Liver (tissue), 8 donors: ENCODE measurements at regions not wholly inside any gene's neighbourhood (a gene's known extent, or its start where the extent isn't known, plus 50 kb on each side); places are given as distances from the start of the nearest gene placed in this dataset.

Experiments used
- DNase-seq: peaks from one replicate; pipeline ENCODE4 v3.0.0-alpha.2; 2017; ENCODE audit warnings: low spot score
- H3K27ac ChIP-seq, 2 donors: one replicate each; pipeline ENCODE4 v1.7.0; 2013; ENCODE audit warnings: inconsistent platforms in 2 of 2, low read length in 2 of 2, control low read depth in 1 of 2, low read depth in 1 of 2, mild to moderate bottlenecking in 1 of 2
- H3K27me3 ChIP-seq, 4 donors: one replicate each; pipeline versions ENCODE4 v1.6.1 to v1.7.0; 2013; ENCODE audit warnings: low read length in 3 of 4, inconsistent platforms in 1 of 4, mild to moderate bottlenecking in 1 of 4, moderate library complexity in 1 of 4; ENCODE audit not compliant: control insufficient read depth in 4 of 4, insufficient read depth in 4 of 4
- H3K36me3 ChIP-seq, 4 donors: one replicate each; pipeline versions ENCODE4 v1.6.1 to v1.7.0; 2013; ENCODE audit warnings: low read length in 3 of 4, mild to moderate bottlenecking in 3 of 4, low read depth in 1 of 4, moderate library complexity in 1 of 4; ENCODE audit not compliant: control insufficient read depth in 4 of 4, insufficient read depth in 3 of 4
- H3K4me1 ChIP-seq, 4 donors: one replicate each; pipeline versions ENCODE4 v1.6.1 to v1.7.0; 2013; ENCODE audit warnings: low read length in 3 of 4, mild to moderate bottlenecking in 3 of 4, moderate library complexity in 1 of 4; ENCODE audit not compliant: control insufficient read depth in 4 of 4, insufficient read depth in 4 of 4
- H3K4me3 ChIP-seq, 3 donors: one replicate each; pipeline versions ENCODE4 v1.6.1 to v1.7.0; 2013; ENCODE audit warnings: low read length in 3 of 3, control low read depth in 1 of 3, low read depth in 1 of 3, mild to moderate bottlenecking in 1 of 3
- H3K9ac ChIP-seq, 2 donors: one replicate each; pipeline ENCODE4 v1.7.0; 2013; ENCODE audit warnings: low read length in 2 of 2, mild to moderate bottlenecking in 2 of 2, moderate library complexity in 2 of 2, control low read depth in 1 of 2, low read depth in 1 of 2
- H3K9me3 ChIP-seq, 4 donors: one replicate each; pipeline versions ENCODE4 v1.6.1 to v1.7.0; 2013; ENCODE audit warnings: low read length in 3 of 4; ENCODE audit not compliant: control insufficient read depth in 4 of 4
- EGR1 ChIP-seq, 2 donors: IDR thresholded peaks; 2 replicates each; pipeline ENCODE4 v1.6.1; 2016 to 2018; ENCODE audit warnings: antibody characterized with exemption in 2 of 2, low read depth in 2 of 2
- FOXA1 ChIP-seq: IDR thresholded peaks from 2 replicates; pipeline ENCODE4 v1.6.1; 2016; ENCODE audit warnings: antibody characterized with exemption
- GABPA ChIP-seq, 2 donors: IDR thresholded peaks in 1 of 2; conservative IDR thresholded peaks in 1 of 2; 2 replicates each; pipeline ENCODE4 v1.6.1; 2016; ENCODE audit warnings: antibody characterized with exemption in 2 of 2, mild to moderate bottlenecking in 1 of 2, moderate library complexity in 1 of 2
- HNF4A ChIP-seq, 2 donors: conservative IDR thresholded peaks; 2 replicates each; pipeline ENCODE4 v1.6.1; 2016; ENCODE audit warnings: antibody characterized with exemption in 2 of 2, mild to moderate bottlenecking in 2 of 2
- HNF4G ChIP-seq: IDR thresholded peaks from 2 replicates; pipeline ENCODE4 v1.6.1; 2016; ENCODE audit warnings: antibody characterized with exemption
- JUND ChIP-seq, 2 donors: IDR thresholded peaks; 2 replicates each; pipeline ENCODE4 v1.6.1; 2016; ENCODE audit warnings: antibody characterized with exemption in 2 of 2
- NR2F2 ChIP-seq: IDR thresholded peaks from 2 replicates; pipeline ENCODE4 v1.6.1; 2016; ENCODE audit warnings: antibody characterized with exemption
- RAD21 ChIP-seq, 2 donors: IDR thresholded peaks; 2 replicates each; pipeline ENCODE4 v1.6.1; 2016; ENCODE audit warnings: antibody characterized with exemption in 2 of 2, mild to moderate bottlenecking in 2 of 2
- RXRA ChIP-seq, 2 donors: IDR thresholded peaks; 2 replicates each; pipeline ENCODE4 v1.6.1; 2017 to 2018; ENCODE audit warnings: antibody characterized with exemption in 2 of 2, mild to moderate bottlenecking in 1 of 2
- SP1 ChIP-seq: IDR thresholded peaks from 2 replicates; pipeline ENCODE4 v1.6.1; 2018; ENCODE audit warnings: antibody characterized with exemption, mild to moderate bottlenecking
- TAF1 ChIP-seq: conservative IDR thresholded peaks from 2 replicates; pipeline ENCODE4 v1.6.1; 2016; ENCODE audit warnings: antibody characterized with exemption, mild to moderate bottlenecking
- WGBS: extraction: QIAGEN DNeasy Blood & Tissue Kit; methylation state at CpG from one replicate; pipeline ENCODE4 v1.1.7; 2013; 5-methylcytosine and 5-hydroxymethylcytosine counted together
- TF ChIP-seq, protein P1 (sequence below): fragments of 150-350 bp; IDR thresholded peaks from 2 replicates; pipeline ENCODE4 v1.5.1; 2017; ENCODE audit warnings: improper control_type of control experiment, low read depth, low read length; ENCODE audit not compliant: missing input control
- TF ChIP-seq, protein P2 (sequence below): IDR thresholded peaks from 2 replicates; pipeline ENCODE4 v1.6.1; 2016; ENCODE audit warnings: antibody characterized with exemption
- TF ChIP-seq, protein P3 (sequence below): IDR thresholded peaks from 2 replicates; pipeline ENCODE4 v1.6.1; 2016; ENCODE audit warnings: antibody characterized with exemption
- TF ChIP-seq, protein P4 (sequence below): IDR thresholded peaks from 2 replicates; pipeline ENCODE4 v1.6.1; 2016; ENCODE audit warnings: antibody characterized with exemption
- TF ChIP-seq, protein P5 (sequence below): IDR thresholded peaks from 2 replicates; pipeline ENCODE4 v1.6.1; 2016; ENCODE audit warnings: antibody characterized with exemption, mild to moderate bottlenecking
- donor health status: healthy.
- donor health status: healthy.
- donor health status: healthy.
- donor health status: healthy.
- donor health status: healthy.

DNA sequence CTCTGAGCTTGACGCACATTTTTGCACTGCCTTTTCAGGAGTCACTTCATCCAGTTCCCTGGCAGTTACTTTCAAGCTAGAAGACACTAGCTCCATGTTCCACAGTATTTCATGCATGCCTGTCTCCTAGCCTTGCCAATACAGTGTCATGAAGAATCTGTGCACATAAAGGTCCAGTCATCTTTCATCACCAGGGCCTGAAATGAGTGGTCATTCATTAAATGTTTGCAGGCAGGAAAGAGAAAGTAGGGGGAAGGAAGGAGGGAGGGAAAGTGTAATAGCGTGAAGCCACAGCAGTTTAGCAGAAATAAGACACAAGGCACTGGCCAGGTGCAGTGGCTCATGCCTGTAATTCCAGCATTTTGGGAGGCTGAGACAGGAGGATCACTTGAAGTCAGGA, 92.4 kb upstream of the COPS8 start:
- no peak overlapping the region for H3K4me3 ChIP-seq
- H3K9me3 ChIP-seq = no peaks in the 10 kb centered on the region
- H3K36me3 ChIP-seq = no peaks in the 10 kb centered on the region
- no peak overlapping the region for H3K9ac ChIP-seq
- DNase-seq = no peak
- no peak overlapping the region for H3K27ac ChIP-seq
- H3K4me1 ChIP-seq = peaks cover 0 to 4% (median 0%) of the 10 kb centered on the region in 4 donors
- WGBS = 91% methylated on average over 2 of the region's 2 CpGs
- H3K27me3 ChIP-seq = peaks cover 0 to 2% (median 0%) of the 10 kb centered on the region in 4 donors
- TF ChIP-seq SP1 = no peak
- TF ChIP-seq JUND (IDR thresholded peaks at IDR 0.05) = no peak
- TF ChIP-seq EGR1 (IDR thresholded peaks at IDR 0.05; ENCODE audit: low read depth in 2 of 2) = no peak
- no peak for TF ChIP-seq HNF4G
- no peak for TF ChIP-seq RXRA (IDR thresholded peaks at IDR 0.05)
- TF ChIP-seq, protein P1, sequence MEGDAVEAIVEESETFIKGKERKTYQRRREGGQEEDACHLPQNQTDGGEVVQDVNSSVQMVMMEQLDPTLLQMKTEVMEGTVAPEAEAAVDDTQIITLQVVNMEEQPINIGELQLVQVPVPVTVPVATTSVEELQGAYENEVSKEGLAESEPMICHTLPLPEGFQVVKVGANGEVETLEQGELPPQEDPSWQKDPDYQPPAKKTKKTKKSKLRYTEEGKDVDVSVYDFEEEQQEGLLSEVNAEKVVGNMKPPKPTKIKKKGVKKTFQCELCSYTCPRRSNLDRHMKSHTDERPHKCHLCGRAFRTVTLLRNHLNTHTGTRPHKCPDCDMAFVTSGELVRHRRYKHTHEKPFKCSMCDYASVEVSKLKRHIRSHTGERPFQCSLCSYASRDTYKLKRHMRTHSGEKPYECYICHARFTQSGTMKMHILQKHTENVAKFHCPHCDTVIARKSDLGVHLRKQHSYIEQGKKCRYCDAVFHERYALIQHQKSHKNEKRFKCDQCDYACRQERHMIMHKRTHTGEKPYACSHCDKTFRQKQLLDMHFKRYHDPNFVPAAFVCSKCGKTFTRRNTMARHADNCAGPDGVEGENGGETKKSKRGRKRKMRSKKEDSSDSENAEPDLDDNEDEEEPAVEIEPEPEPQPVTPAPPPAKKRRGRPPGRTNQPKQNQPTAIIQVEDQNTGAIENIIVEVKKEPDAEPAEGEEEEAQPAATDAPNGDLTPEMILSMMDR = no peak
- no peak for TF ChIP-seq RAD21 (IDR thresholded peaks at IDR 0.05)
- TF ChIP-seq, protein P2, sequence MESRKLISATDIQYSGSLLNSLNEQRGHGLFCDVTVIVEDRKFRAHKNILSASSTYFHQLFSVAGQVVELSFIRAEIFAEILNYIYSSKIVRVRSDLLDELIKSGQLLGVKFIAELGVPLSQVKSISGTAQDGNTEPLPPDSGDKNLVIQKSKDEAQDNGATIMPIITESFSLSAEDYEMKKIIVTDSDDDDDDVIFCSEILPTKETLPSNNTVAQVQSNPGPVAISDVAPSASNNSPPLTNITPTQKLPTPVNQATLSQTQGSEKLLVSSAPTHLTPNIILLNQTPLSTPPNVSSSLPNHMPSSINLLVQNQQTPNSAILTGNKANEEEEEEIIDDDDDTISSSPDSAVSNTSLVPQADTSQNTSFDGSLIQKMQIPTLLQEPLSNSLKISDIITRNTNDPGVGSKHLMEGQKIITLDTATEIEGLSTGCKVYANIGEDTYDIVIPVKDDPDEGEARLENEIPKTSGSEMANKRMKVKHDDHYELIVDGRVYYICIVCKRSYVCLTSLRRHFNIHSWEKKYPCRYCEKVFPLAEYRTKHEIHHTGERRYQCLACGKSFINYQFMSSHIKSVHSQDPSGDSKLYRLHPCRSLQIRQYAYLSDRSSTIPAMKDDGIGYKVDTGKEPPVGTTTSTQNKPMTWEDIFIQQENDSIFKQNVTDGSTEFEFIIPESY = no peak
- TF ChIP-seq, protein P3, sequence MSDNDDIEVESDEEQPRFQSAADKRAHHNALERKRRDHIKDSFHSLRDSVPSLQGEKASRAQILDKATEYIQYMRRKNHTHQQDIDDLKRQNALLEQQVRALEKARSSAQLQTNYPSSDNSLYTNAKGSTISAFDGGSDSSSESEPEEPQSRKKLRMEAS = no peak
- TF ChIP-seq NR2F2 = no peak
- TF ChIP-seq GABPA (IDR thresholded peaks at IDR 0.05 in 1 of 2, conservative IDR thresholded peaks at IDR 0.05 in 1 of 2) = no peak
- TF ChIP-seq HNF4A (conservative IDR thresholded peaks at IDR 0.05) = no peak
- TF ChIP-seq FOXA1 = no peak
- TF ChIP-seq, protein P4, sequence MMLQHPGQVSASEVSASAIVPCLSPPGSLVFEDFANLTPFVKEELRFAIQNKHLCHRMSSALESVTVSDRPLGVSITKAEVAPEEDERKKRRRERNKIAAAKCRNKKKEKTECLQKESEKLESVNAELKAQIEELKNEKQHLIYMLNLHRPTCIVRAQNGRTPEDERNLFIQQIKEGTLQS = no peak
- TF ChIP-seq TAF1 = no peak

DNA sequence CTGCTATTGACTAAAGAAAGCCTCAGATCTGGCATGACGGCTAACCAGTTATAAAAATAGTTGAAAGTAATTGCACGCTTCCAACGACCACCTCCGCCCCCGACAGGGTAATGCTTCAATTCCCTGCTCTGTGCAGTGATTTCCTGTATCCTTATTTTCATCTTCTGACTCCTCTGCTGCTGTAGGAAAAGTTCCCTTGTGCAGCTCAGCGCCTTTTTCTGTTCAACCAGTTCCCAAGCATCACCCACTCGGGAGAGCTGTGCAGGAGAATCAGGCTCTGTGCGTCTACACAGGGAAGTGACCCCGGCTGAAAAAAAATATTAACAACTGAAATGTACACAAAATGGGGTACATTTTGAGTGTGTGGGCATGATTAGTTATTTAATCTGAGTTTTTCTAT, 91.3 kb upstream of the COPS8 start:
- H3K9me3 ChIP-seq = no peaks in the 10 kb centered on the region
- no peak for TF ChIP-seq TAF1
- TF ChIP-seq, protein P5, sequence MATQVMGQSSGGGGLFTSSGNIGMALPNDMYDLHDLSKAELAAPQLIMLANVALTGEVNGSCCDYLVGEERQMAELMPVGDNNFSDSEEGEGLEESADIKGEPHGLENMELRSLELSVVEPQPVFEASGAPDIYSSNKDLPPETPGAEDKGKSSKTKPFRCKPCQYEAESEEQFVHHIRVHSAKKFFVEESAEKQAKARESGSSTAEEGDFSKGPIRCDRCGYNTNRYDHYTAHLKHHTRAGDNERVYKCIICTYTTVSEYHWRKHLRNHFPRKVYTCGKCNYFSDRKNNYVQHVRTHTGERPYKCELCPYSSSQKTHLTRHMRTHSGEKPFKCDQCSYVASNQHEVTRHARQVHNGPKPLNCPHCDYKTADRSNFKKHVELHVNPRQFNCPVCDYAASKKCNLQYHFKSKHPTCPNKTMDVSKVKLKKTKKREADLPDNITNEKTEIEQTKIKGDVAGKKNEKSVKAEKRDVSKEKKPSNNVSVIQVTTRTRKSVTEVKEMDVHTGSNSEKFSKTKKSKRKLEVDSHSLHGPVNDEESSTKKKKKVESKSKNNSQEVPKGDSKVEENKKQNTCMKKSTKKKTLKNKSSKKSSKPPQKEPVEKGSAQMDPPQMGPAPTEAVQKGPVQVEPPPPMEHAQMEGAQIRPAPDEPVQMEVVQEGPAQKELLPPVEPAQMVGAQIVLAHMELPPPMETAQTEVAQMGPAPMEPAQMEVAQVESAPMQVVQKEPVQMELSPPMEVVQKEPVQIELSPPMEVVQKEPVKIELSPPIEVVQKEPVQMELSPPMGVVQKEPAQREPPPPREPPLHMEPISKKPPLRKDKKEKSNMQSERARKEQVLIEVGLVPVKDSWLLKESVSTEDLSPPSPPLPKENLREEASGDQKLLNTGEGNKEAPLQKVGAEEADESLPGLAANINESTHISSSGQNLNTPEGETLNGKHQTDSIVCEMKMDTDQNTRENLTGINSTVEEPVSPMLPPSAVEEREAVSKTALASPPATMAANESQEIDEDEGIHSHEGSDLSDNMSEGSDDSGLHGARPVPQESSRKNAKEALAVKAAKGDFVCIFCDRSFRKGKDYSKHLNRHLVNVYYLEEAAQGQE = no peak
- H3K27ac ChIP-seq = no peak overlapping the region
- H3K27me3 ChIP-seq = peaks cover 0 to 2% (median 0%) of the 10 kb centered on the region in 4 donors
- no peaks in the 10 kb centered on the region for H3K4me1 ChIP-seq
- H3K9ac ChIP-seq = no peak overlapping the region
- no peak overlapping the region for H3K4me3 ChIP-seq
- H3K36me3 ChIP-seq = no peaks in the 10 kb centered on the region
- no peak for DNase-seq
- WGBS = 85% methylated on average over 9 of the region's 9 CpGs
